Smooth muscle cell (in vitro differentiated cells): ENCODE measurements at regions not wholly inside any gene's neighbourhood (a gene's known extent, or its start where the extent isn't known, plus 50 kb on each side); places are given as distances from the start of the nearest gene placed in this dataset.

Experiments used
- DNase-seq: peaks from one replicate; lab custom pipeline; 2025; ENCODE audit not compliant: unreplicated experiment; lab: John Stamatoyannopoulos, UW
- H2AFZ ChIP-seq: fragments of 200-600 bp; sonication (generic); 2 replicates; pipeline ENCODE4 v1.6.0; 2016; ENCODE audit warnings: antibody characterized with exemption, low read depth, mild to moderate bottlenecking
- H3F3A ChIP-seq: fragments of 200-600 bp; sonication (generic); 2 replicates; pipeline ENCODE4 v1.6.0; 2017; ENCODE audit warnings: antibody characterized with exemption, low read depth
- H3K27ac ChIP-seq: fragments of 200-600 bp; sonication (generic); 2 replicates; pipeline ENCODE4 v1.5.1; 2016; ENCODE audit warnings: low read depth, mild to moderate bottlenecking
- H3K27me3 ChIP-seq: fragments of 200-600 bp; sonication (generic); 2 replicates; pipeline ENCODE4 v1.6.1; 2016; ENCODE audit warnings: low read depth, mild to moderate bottlenecking
- H3K36me3 ChIP-seq: fragments of 200-600 bp; sonication (generic); 2 replicates; pipeline ENCODE4 v1.5.1; 2016; ENCODE audit warnings: low read depth
- H3K4me1 ChIP-seq: fragments of 200-600 bp; sonication (generic); 2 replicates; pipeline ENCODE4 v1.5.1; 2016; ENCODE audit warnings: low read depth
- H3K4me2 ChIP-seq: fragments of 200-600 bp; sonication (generic); 2 replicates; pipeline ENCODE4 v1.6.0; 2016; ENCODE audit warnings: mild to moderate bottlenecking
- H3K4me3 ChIP-seq: fragments of 200-600 bp; sonication (generic); 2 replicates; pipeline ENCODE4 v1.5.1; 2016; ENCODE audit warnings: mild to moderate bottlenecking
- H3K79me2 ChIP-seq: fragments of 200-600 bp; sonication (generic); 2 replicates; pipeline ENCODE4 v1.6.0; 2016; ENCODE audit warnings: low read depth, mild to moderate bottlenecking
- H3K9ac ChIP-seq: fragments of 200-600 bp; sonication (generic); 2 replicates; pipeline ENCODE4 v1.6.0; 2016; ENCODE audit warnings: low read depth
- H3K9me3 ChIP-seq: fragments of 200-600 bp; sonication (generic); replicated peaks from 2 replicates; pipeline ENCODE4 v1.5.1; 2016; ENCODE audit warnings: low read depth
- H4K20me1 ChIP-seq: fragments of 200-600 bp; sonication (generic); 2 replicates; pipeline ENCODE4 v1.6.0; 2016; ENCODE audit warnings: low read depth
- WGBS: methylation state at CpG from one replicate; pipeline ENCODE4 v1.1.7; 2016; ENCODE audit warnings: low lambda C conversion rate; 5-methylcytosine and 5-hydroxymethylcytosine counted together
- TF ChIP-seq, protein P1 (sequence below): fragments of 200-600 bp; sonication (generic); IDR thresholded peaks from 2 replicates; pipeline ENCODE4 v1.5.1; 2017; ENCODE audit warnings: borderline replicate concordance, mild to moderate bottlenecking, antibody characterized with exemption; ENCODE audit not compliant: insufficient read depth, poor library complexity, severe bottlenecking

DNA sequence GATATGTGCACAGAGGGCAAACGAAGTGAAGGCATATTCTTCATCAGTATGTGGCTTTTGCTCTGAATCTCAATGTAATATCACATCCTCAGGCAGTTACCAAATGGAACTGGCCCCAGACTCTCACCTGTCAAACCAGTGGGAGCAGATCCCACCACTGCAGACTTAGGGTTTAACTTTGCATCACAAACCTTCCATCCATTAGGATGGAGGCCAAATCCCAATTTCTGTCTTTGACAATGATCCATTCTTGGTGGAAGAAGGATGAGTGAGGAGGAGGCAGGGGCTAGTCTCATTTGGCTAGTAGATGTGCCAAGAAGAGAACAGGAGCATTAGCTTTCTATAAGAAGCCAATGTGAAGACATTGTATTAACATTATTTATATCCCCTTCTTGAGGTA lies 413.5 kb upstream of the SPRY2 start:
- H3K4me3 ChIP-seq = no peak overlapping the region
- no peak overlapping the region for H3K27ac ChIP-seq
- H3K27me3 ChIP-seq = no peaks in the 10 kb centered on the region
- no peak overlapping the region for H2AFZ ChIP-seq
- no peak overlapping the region for H3K9ac ChIP-seq
- no peak overlapping the region for H3K4me2 ChIP-seq
- H3F3A ChIP-seq = no peaks in the 10 kb centered on the region
- H3K36me3 ChIP-seq = no peaks in the 10 kb centered on the region
- TF ChIP-seq, protein P1, sequence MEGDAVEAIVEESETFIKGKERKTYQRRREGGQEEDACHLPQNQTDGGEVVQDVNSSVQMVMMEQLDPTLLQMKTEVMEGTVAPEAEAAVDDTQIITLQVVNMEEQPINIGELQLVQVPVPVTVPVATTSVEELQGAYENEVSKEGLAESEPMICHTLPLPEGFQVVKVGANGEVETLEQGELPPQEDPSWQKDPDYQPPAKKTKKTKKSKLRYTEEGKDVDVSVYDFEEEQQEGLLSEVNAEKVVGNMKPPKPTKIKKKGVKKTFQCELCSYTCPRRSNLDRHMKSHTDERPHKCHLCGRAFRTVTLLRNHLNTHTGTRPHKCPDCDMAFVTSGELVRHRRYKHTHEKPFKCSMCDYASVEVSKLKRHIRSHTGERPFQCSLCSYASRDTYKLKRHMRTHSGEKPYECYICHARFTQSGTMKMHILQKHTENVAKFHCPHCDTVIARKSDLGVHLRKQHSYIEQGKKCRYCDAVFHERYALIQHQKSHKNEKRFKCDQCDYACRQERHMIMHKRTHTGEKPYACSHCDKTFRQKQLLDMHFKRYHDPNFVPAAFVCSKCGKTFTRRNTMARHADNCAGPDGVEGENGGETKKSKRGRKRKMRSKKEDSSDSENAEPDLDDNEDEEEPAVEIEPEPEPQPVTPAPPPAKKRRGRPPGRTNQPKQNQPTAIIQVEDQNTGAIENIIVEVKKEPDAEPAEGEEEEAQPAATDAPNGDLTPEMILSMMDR = no peak
- no peaks in the 10 kb centered on the region for H4K20me1 ChIP-seq
- DNase-seq = no peak
- no peaks in the 10 kb centered on the region for H3K4me1 ChIP-seq
- H3K9me3 ChIP-seq = no peaks in the 10 kb centered on the region
- no peaks in the 10 kb centered on the region for H3K79me2 ChIP-seq
- 57% methylated on average over 1 of the region's 1 CpG for WGBS

DNA sequence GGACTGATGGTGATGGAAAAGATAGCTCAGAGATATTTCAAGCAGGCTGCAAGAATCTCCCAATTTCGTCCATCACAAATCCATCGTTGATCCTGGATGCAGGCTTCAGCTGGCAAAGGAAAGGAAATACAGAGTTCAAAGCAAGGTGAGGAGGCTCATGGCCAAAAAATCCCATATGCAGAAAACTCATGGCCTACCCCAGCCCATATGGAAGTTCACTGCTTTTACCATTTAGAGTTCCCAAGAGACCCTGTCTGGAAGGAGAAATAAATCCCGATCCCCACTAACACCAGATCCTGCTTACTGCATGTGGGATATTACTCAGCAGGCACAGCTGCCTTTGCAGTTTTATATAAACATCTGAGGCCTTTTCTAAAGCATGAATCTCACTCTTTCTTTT lies 412.9 kb upstream of the SPRY2 start:
- Histone ChIP-seq H3K36me3 (no peaks in the 10 kb centered on the region), H2AFZ (no peak overlapping the region), H3K79me2 (no peaks in the 10 kb centered on the region), H4K20me1 (no peaks in the 10 kb centered on the region), H3K4me2 (no peak overlapping the region), H3K9ac (no peak overlapping the region), H3K9me3 (no peaks in the 10 kb centered on the region), H3K27ac (no peak overlapping the region), H3K4me3 (no peak overlapping the region), H3K27me3 (no peaks in the 10 kb centered on the region), H3K4me1 (no peaks in the 10 kb centered on the region), H3F3A (no peaks in the 10 kb centered on the region)
- TF ChIP-seq, protein P1 = no peak
- WGBS = 70% methylated on average over 3 of the region's 3 CpGs
- DNase-seq = no peak

DNA sequence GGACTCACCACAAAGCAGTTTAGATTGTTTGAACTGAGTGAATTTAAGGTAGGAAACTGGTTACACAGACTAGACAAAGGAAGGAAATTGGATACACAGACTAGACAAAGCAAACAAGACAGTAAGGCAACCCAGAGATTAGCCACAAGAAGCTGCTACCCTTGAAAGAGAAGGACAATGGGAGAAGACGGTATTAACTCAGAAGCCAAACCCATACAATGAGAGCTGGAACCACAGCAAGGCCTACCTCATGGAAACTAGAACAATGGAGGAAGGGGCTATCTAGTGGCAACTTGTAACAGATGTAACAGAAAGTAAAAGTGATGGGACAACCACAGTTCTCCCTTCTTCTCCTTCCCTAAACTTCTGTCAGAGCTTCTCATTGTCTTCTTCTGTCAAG lies 410.9 kb upstream of the SPRY2 start:
- no peak overlapping the region for H3K4me2 ChIP-seq
- H2AFZ ChIP-seq = no peak overlapping the region
- DNase-seq = no peak
- no peak overlapping the region for H3K27ac ChIP-seq
- no peaks in the 10 kb centered on the region for H4K20me1 ChIP-seq
- H3K4me3 ChIP-seq = no peak overlapping the region
- no peaks in the 10 kb centered on the region for H3K79me2 ChIP-seq
- no peaks in the 10 kb centered on the region for H3K36me3 ChIP-seq
- H3K4me1 ChIP-seq = no peaks in the 10 kb centered on the region
- H3K9ac ChIP-seq = no peak overlapping the region
- H3K9me3 ChIP-seq = no peaks in the 10 kb centered on the region
- TF ChIP-seq, protein P1 = no peak
- H3K27me3 ChIP-seq = no peaks in the 10 kb centered on the region
- no peaks in the 10 kb centered on the region for H3F3A ChIP-seq
- WGBS = 90% methylated on average over 1 of the region's 1 CpG

DNA sequence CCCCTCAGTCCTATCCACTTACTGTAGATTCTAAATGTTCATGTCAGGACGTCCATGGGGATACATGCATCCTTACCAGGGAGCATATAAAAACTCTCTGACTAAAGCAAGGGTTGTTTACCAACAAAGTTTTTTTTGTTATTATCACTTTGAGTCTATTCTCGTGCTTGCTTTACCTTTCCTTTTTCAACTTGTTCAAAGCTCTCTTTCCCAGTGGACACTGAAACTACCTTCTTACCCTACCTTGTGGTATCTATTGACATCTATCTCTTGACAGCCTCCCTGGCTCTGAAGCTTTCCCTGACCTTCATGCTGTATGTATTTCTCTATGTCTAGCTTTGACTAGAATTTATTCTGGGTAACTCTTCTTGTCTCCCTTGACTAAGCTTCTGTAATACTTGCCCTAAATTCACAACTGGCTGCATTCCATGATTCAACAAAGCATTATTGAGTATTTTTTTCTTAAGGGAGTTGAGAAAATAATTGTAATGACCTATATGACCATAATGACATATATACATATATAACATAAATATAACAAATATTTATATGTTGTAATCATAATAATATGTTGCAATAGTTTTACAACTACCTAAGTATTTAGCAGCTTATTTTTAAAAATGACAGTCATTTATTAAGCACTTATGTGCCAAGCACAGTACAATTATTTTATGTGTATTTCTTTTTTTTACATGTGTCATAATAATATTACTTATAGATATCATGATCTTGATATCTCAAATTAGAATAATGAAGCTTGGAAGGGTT lies 403.4 kb upstream of the SPRY2 start:
- H3K4me2 ChIP-seq = no peak overlapping the region
- no peak overlapping the region for H2AFZ ChIP-seq
- no peak for DNase-seq
- no peaks in the 10 kb centered on the region for H3K9me3 ChIP-seq
- H3K4me1 ChIP-seq = no peaks in the 10 kb centered on the region
- H3K79me2 ChIP-seq = no peaks in the 10 kb centered on the region
- H4K20me1 ChIP-seq = no peaks in the 10 kb centered on the region
- no peak overlapping the region for H3K4me3 ChIP-seq
- TF ChIP-seq, protein P1 = no peak
- no peak overlapping the region for H3K27ac ChIP-seq
- 88% methylated on average over 2 of the region's 2 CpGs for WGBS
- no peak overlapping the region for H3K9ac ChIP-seq
- H3F3A ChIP-seq = no peaks in the 10 kb centered on the region
- no peaks in the 10 kb centered on the region for H3K27me3 ChIP-seq
- H3K36me3 ChIP-seq = no peaks in the 10 kb centered on the region
